Lower leg skin (tissue), 4 donors: ENCODE measurements at regions not wholly inside any gene's neighbourhood (a gene's known extent, or its start where the extent isn't known, plus 50 kb on each side); places are given as distances from the start of the nearest gene placed in this dataset.

Experiments
- DNase-seq, 2 donors: peaks; one replicate each; pipeline ENCODE4 v3.0.0-alpha.2; 2019; ENCODE audit warnings: low spot score in 2 of 2
- H3K4me3 ChIP-seq: fragments of 200-600 bp; sonication (generic); 2 replicates; pipeline ENCODE4 v1.5.1; 2017; ENCODE audit warnings: mild to moderate bottlenecking, low read depth; ENCODE audit not compliant: poor library complexity, severe bottlenecking
- POLR2A ChIP-seq, 2 donors: fragments of 450-650 bp; IDR thresholded peaks; one replicate each; pipeline ENCODE4 v1.6.1; 2016 to 2017; ENCODE audit warnings: antibody characterized with exemption in 2 of 2, mild to moderate bottlenecking in 1 of 2, moderate library complexity in 1 of 2
- WGBS, 2 donors: methylation state at CpG; one replicate each; pipeline ENCODE4 v1.1.5; 2018; 5-methylcytosine and 5-hydroxymethylcytosine counted together
- intact Hi-C: fragments of 100-400 bp; cut with DNase I; formaldehyde crosslinking; loops from one replicate; pipeline ENCODE4 v1.15.0; 2023; ENCODE audit warnings: low total_unique reads
- TF ChIP-seq, protein P1 (sequence below), 3 donors: fragments of 450-650 bp; IDR thresholded peaks; one replicate each; pipeline ENCODE4 v1.5.1; 2016; ENCODE audit warnings: antibody characterized with exemption in 3 of 3, mild to moderate bottlenecking in 3 of 3, moderate library complexity in 2 of 3

DNA sequence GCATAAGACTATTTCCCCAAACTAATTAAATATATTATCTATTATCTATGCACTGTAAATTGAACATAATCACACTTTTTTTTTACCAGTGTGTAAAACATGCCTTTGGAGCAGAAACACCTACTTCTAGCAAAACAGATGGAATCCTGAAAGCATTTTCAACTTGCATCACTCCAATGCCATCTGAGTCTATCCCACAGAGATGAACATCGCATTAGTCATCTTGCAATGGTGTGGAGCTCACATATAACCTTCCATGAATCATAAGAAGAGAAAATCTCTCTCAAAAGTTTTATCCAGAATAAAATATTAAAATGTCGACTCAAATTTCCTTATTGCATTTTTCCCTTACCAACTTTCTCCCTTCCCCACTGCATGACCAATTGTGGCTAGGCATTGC lies 406.7 kb upstream of the ACTRT1 start:
- no peak for DNase-seq
- intact Hi-C loops, result no loop called here
- H3K4me3 ChIP-seq, result no peak overlapping the region
- TF ChIP-seq, protein P1, sequence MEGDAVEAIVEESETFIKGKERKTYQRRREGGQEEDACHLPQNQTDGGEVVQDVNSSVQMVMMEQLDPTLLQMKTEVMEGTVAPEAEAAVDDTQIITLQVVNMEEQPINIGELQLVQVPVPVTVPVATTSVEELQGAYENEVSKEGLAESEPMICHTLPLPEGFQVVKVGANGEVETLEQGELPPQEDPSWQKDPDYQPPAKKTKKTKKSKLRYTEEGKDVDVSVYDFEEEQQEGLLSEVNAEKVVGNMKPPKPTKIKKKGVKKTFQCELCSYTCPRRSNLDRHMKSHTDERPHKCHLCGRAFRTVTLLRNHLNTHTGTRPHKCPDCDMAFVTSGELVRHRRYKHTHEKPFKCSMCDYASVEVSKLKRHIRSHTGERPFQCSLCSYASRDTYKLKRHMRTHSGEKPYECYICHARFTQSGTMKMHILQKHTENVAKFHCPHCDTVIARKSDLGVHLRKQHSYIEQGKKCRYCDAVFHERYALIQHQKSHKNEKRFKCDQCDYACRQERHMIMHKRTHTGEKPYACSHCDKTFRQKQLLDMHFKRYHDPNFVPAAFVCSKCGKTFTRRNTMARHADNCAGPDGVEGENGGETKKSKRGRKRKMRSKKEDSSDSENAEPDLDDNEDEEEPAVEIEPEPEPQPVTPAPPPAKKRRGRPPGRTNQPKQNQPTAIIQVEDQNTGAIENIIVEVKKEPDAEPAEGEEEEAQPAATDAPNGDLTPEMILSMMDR (IDR thresholded peaks at IDR 0.05), result no peak
- no peak for TF ChIP-seq POLR2A (IDR thresholded peaks at IDR 0.05)
- WGBS, 2 donors, result 75 to 93% methylated on average over 2 of the region's 2 CpGs

DNA sequence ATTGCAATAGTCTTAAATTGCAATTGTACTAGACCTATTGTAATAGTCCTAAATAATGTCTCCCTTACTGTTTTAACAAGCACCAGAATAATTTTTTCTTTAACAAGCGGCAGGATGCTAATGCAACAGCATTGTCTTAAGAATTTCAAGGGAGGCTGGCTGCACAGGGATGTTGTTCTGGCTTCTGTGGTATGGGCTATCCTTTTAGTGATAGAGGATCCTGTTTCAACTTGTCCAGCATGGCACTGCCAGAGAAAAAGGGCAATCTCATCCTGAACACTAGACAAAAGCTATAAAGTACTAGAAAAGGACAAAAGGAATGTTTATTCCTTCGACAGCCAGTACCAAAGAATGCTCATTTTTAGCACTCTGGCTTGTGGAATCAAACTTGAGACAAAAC lies 405.5 kb upstream of the ACTRT1 start:
- intact Hi-C loops, result no loop called here

DNA sequence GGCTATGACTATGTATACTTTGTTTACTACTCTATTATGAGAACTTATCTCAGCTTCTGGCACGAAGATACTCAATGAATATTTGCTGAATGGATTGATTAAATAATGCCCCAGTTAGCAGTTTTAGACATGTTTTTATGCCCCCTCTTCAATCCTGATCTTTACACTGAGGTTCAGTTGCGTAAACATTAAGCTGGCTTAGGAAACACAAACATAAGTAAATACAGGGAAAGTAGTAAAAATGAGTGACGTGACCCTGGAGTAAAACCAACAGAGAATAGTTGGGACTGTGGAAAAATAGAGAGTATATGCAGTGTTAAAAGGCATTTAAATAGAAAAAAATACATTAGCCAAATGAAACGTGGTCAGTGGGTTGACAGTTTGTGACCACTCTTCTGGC lies 387.0 kb upstream of the ACTRT1 start:
- intact Hi-C loops, result no loop called here
- DNase-seq, result no peak
- 40 to 72% methylated on average over 4 of the region's 4 CpGs for WGBS, 2 donors

More for the DNA sequence above, 405.5 kb upstream of the ACTRT1 start:
- no peak for DNase-seq
- 41 to 60% methylated on average over 2 of the region's 2 CpGs for whole genome bisulfite sequencing, 2 donors
- no peak overlapping the region for H3K4me3 ChIP-seq
- TF ChIP-seq POLR2A (IDR thresholded peaks at IDR 0.05), result no peak
- TF ChIP-seq, protein P1 (IDR thresholded peaks at IDR 0.05), result no peak

DNA sequence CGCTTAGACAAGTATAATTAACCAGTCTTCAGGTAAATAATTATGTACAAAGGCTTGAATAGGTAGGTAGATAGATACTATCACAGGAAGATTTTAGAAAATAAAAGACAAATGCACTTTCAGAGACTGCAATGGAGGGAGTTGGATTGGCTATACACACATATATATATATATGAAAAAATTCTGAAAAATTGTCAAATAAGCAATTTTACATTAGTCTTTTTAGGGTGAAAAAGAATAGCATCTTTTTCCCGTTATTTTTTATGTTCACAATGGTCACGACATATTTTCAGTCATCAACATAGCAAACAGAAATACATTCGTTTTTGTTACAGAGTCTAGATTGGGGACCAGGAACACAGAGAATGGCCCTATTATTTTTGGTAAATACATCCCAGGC lies 385.9 kb upstream of the ACTRT1 start:
- 49 to 72% methylated on average over 4 of the region's 4 CpGs for WGBS, 2 donors
- intact Hi-C loops, result no loop called here

More for the DNA sequence above, 387.0 kb upstream of the ACTRT1 start:
- TF ChIP-seq, protein P1 (IDR thresholded peaks at IDR 0.05), result no peak
- TF ChIP-seq POLR2A (IDR thresholded peaks at IDR 0.05), result no peak
- no peak overlapping the region for H3K4me3 ChIP-seq

DNA sequence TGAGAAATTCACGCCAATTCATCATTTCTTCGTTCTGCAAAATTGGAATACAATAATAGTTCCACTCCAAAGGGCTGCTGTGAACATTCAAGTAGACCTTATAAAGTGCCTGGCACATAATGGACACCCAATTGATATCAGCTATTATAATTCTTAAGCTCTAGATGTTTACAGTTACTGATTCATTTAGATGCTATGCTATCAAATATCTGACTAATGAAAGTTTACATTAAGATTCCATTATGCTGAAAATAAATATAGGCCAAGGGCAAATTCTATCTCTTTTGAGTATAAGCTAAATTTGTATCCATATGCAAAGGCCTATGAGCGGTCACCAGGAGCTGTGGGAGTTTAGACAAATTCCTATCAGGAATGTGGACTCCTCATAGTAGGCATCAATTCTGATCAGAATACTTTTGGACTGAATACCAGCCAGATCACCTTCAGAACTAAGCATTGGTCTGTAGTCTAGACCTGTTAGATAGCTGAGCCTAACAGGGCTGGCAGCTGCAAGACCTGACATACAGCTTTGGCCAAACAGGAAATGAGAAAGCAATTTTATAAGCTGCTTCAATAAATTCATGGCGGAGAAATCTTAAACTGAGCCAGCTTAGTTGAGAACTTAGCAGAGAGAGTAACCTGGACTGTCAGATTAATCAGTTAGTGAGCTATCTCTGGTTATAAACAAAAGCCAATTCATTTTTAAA lies 384.3 kb upstream of the ACTRT1 start:
- WGBS, 2 donors, result 65 to 71% methylated on average over 4 of the region's 4 CpGs
- H3K4me3 ChIP-seq, result no peak overlapping the region
- TF ChIP-seq, protein P1 (IDR thresholded peaks at IDR 0.05), result no peak
- no peak for TF ChIP-seq POLR2A (IDR thresholded peaks at IDR 0.05)
- no peak for DNase-seq
- intact Hi-C loops, result no loop called here

More for the DNA sequence above, 385.9 kb upstream of the ACTRT1 start:
- DNase-seq, result no peak
- no peak overlapping the region for H3K4me3 ChIP-seq
- TF ChIP-seq POLR2A (IDR thresholded peaks at IDR 0.05), result no peak
- TF ChIP-seq, protein P1 (IDR thresholded peaks at IDR 0.05), result no peak

DNA sequence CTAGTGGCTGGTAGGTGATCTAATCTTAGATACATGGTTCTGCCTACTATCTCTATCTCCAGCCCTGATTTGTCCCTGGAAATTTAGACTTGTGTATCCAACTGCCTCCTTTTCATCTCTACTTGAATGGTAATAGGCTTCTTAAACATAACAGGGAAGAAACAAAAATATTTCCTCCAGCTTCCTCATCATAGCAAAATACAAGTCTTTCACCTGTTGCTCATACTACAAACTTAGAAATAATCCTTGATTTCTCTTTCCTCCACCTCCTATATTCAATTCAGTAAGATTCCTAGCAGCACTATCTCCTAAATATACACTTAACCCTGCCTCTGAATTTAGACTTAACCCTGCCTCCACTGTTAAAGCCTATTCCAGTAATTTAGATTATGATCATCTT lies 373.3 kb upstream of the ACTRT1 start:
- no peak overlapping the region for H3K4me3 ChIP-seq
- no peak for DNase-seq
- TF ChIP-seq, protein P1 (IDR thresholded peaks at IDR 0.05), result no peak
- no peak for TF ChIP-seq POLR2A (IDR thresholded peaks at IDR 0.05)
- intact Hi-C loops, result no loop called here
